ENCODE measurements at regions not wholly inside any gene's neighbourhood (a gene's known extent, or its start where the extent isn't known, plus 50 kb on each side); places are given as distances from the start of the nearest gene placed in this dataset.

DNA sequence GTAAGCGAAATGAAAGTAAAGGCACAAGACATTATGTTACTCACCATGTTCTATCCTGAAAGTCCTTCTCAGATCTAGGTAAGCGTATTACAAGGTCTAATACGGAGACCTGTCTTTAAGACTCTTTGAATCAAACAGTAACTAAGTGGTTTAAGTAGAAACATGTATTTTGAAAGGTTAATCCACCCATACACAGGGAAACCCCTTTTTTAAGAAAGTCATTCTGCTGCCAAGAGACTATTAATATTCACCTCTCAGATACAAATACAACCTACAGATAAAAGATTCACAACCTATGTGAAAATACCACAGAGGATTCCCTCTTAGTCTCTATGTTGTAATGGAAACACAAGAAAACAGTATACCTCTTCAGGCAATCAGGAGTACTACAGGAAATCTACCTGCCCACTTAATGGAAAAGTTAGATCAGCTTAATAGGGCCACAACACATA lies 63.2 kb upstream of the TNIP3 start:
- Histone ChIP-seq H3K27me3 (no peaks in the 10 kb centered on the region), H3K9me3 (no peaks in the 10 kb centered on the region), H3K36me3 (no peaks in the 10 kb centered on the region), H3K4me3 (ENCODE audit: low read depth in 1 of 2, low read length in 1 of 2) (no peak overlapping the region), H3K4me1 (ENCODE audit: control insufficient read depth in 1 of 2, insufficient read depth in 1 of 2, low read depth in 1 of 2, low read length in 1 of 2) (no peaks in the 10 kb centered on the region), H3K27ac (no peak overlapping the region)
- TF ChIP-seq, protein P1, sequence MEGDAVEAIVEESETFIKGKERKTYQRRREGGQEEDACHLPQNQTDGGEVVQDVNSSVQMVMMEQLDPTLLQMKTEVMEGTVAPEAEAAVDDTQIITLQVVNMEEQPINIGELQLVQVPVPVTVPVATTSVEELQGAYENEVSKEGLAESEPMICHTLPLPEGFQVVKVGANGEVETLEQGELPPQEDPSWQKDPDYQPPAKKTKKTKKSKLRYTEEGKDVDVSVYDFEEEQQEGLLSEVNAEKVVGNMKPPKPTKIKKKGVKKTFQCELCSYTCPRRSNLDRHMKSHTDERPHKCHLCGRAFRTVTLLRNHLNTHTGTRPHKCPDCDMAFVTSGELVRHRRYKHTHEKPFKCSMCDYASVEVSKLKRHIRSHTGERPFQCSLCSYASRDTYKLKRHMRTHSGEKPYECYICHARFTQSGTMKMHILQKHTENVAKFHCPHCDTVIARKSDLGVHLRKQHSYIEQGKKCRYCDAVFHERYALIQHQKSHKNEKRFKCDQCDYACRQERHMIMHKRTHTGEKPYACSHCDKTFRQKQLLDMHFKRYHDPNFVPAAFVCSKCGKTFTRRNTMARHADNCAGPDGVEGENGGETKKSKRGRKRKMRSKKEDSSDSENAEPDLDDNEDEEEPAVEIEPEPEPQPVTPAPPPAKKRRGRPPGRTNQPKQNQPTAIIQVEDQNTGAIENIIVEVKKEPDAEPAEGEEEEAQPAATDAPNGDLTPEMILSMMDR (IDR thresholded peaks at IDR 0.05): no peak

DNA sequence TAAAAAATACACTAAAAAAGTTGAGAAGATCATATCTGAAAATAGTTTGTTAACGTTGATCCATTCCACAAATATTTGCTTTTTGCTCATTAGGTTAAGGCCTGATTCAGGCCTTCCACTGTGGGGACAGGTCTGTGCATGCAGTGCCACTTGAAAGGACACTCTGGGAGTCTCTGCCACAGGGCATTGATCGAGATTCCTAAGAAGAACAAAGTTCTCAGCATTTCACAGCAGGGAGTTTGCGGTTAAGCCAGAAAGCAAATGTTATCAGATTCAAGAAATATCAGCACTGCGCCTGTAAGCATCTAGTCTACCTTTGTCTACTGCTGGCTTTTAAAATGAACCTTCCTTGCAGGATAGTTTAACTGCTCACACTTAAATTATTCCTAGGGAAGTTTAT lies 62.2 kb upstream of the TNIP3 start:
- Histone ChIP-seq H3K4me3 (ENCODE audit: low read depth in 1 of 2, low read length in 1 of 2) (no peak overlapping the region), H3K36me3 (no peaks in the 10 kb centered on the region), H3K27ac (no peak overlapping the region), H3K4me1 (ENCODE audit: control insufficient read depth in 1 of 2, insufficient read depth in 1 of 2, low read depth in 1 of 2, low read length in 1 of 2) (no peaks in the 10 kb centered on the region), H3K27me3 (no peaks in the 10 kb centered on the region), H3K9me3 (no peaks in the 10 kb centered on the region)
- TF ChIP-seq, protein P1 (IDR thresholded peaks at IDR 0.05): no peak

DNA sequence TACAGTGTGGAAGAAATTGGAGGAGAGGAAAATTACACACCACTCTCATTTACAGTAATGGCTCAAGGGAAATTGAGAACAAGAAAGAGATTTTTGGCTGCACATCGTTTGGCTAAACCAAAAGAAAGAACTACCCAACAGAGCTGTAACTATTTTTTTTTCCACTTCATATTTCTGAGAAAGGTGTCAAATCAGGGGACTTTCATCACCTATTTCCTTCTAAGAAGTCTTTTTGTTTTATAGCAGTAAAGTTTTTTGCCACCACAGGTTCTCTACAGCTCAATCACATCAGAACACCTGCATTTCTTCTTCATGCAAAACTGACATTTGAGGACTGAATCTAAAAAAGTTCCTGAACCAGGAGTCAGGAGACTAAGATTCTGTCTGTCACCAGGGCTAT lies 57.5 kb upstream of the TNIP3 start:
- no peaks in the 10 kb centered on the region for H3K9me3 ChIP-seq
- no peaks in the 10 kb centered on the region for H3K4me1 ChIP-seq (ENCODE audit: control insufficient read depth in 1 of 2, insufficient read depth in 1 of 2, low read depth in 1 of 2, low read length in 1 of 2)
- TF ChIP-seq, protein P1 (IDR thresholded peaks at IDR 0.05): no peak
- H3K4me3 ChIP-seq (ENCODE audit: low read depth in 1 of 2, low read length in 1 of 2): no peak overlapping the region
- no peak overlapping the region for H3K27ac ChIP-seq
- no peaks in the 10 kb centered on the region for H3K36me3 ChIP-seq
- H3K27me3 ChIP-seq: no peaks in the 10 kb centered on the region

DNA sequence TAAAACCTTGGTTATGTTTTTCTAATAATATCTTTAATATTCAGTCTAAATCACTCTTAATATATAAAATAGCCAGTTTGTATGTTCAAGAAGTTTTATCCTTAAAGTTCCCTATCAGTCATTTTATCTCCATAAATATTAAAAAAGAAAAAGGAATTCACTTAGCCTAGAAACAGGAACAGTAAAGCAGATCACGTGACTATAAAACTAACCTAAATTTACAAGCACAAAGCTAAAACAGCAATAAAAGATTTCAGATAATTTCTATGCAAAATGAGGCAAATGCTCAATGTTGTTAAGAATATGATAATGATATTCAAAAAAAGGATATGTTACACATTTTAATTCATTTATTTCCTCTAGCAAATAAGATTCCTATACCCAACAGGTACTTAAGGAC lies 57.1 kb upstream of the TNIP3 start:
- H3K4me3 ChIP-seq (ENCODE audit: low read depth in 1 of 2, low read length in 1 of 2): no peak overlapping the region
- TF ChIP-seq, protein P1 (IDR thresholded peaks at IDR 0.05): no peak
- H3K27me3 ChIP-seq: no peaks in the 10 kb centered on the region
- H3K9me3 ChIP-seq: no peaks in the 10 kb centered on the region
- H3K4me1 ChIP-seq (ENCODE audit: control insufficient read depth in 1 of 2, insufficient read depth in 1 of 2, low read depth in 1 of 2, low read length in 1 of 2): no peaks in the 10 kb centered on the region
- H3K36me3 ChIP-seq: no peaks in the 10 kb centered on the region
- H3K27ac ChIP-seq: no peak overlapping the region

DNA sequence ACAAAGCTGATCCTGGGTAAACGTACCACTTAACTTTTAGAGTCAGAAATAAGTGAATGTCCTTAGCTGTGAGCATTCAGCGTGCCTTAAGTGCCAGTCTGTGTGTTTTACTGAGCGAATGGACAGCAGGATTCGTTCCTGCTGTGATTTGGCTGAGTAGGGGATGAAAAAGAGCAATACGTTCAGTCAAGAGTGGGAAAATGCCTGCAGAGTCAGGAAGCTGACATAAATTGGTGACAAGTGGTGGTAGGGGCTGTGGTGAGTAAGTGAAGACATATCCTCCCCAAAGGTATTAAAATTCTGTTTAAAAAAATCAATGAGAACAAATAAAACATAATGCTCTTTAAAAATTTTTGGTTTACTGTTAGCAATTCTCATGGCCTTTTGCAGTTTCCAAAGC lies 56.6 kb upstream of the TNIP3 start:
- H3K4me1 ChIP-seq (ENCODE audit: control insufficient read depth in 1 of 2, insufficient read depth in 1 of 2, low read depth in 1 of 2, low read length in 1 of 2): no peaks in the 10 kb centered on the region

More for the DNA sequence above, 56.6 kb upstream of the TNIP3 start:
- Histone ChIP-seq H3K27ac (no peak overlapping the region), H3K4me3 (ENCODE audit: low read depth in 1 of 2, low read length in 1 of 2) (no peak overlapping the region), H3K27me3 (no peaks in the 10 kb centered on the region), H3K36me3 (no peaks in the 10 kb centered on the region), H3K9me3 (no peaks in the 10 kb centered on the region)
- TF ChIP-seq, protein P1 (IDR thresholded peaks at IDR 0.05): no peak
